HEK293 (cell line): ENCODE measurements at regions not wholly inside any gene's neighbourhood (a gene's known extent, or its start where the extent isn't known, plus 50 kb on each side); places are given as distances from the start of the nearest gene placed in this dataset.
"Not testable (repeated sequence)": the region's sequence is repeated elsewhere in the genome, so short reads cannot be mapped to it uniquely, and the experiment has no call there.

Experiments used
- CTCF ChIP-seq: fragments of 450-650 bp; formaldehyde crosslinking; IDR thresholded peaks from 2 replicates; pipeline ENCODE4 v1.5.1; 2016; ENCODE audit warnings: missing biosample characterization, missing genetic modification characterization
- KLF10 ChIP-seq: fragments of 450-650 bp; IDR thresholded peaks from 2 replicates; pipeline ENCODE4 v1.5.1; 2018; ENCODE audit warnings: missing biosample characterization, mild to moderate bottlenecking, missing genetic modification characterization
- REST ChIP-seq: fragments of 450-650 bp; formaldehyde crosslinking; IDR thresholded peaks from 2 replicates; pipeline ENCODE4 v1.5.1; 2016; ENCODE audit warnings: missing biosample characterization, missing genetic modification characterization
- ZNF132 ChIP-seq: fragments of 450-650 bp; formaldehyde crosslinking; IDR thresholded peaks from 2 replicates; pipeline ENCODE4 v1.5.1; 2017; ENCODE audit warnings: missing biosample characterization, missing genetic modification characterization, borderline replicate concordance
- ZNF239 ChIP-seq: fragments of 450-650 bp; formaldehyde crosslinking; IDR thresholded peaks from 2 replicates; pipeline ENCODE4 v1.5.1; 2016; ENCODE audit warnings: missing biosample characterization, missing genetic modification characterization
- ZNF274 ChIP-seq, 2 experiments: fragments of 200-500 bp in 1 of 2; fragments of 450-650 bp in 1 of 2; sonication (Bioruptor generic) in 1 of 2; formaldehyde crosslinking in 1 of 2; IDR thresholded peaks; 2 replicates each; pipeline versions ENCODE4 v1.5.1 to v1.6.1; 2014 to 2016; ENCODE audit warnings: borderline replicate concordance in 1 of 2, inconsistent platforms in 1 of 2, low read length in 1 of 2, missing biosample characterization in 1 of 2, missing genetic modification characterization in 1 of 2
- ZNF362 ChIP-seq: fragments of 450-650 bp; formaldehyde crosslinking; IDR thresholded peaks from 2 replicates; pipeline ENCODE4 v1.5.1; 2016; ENCODE audit warnings: missing biosample characterization, missing genetic modification characterization
- ZNF580 ChIP-seq: fragments of 450-650 bp; formaldehyde crosslinking; IDR thresholded peaks from 2 replicates; pipeline ENCODE4 v1.5.1; 2016; ENCODE audit warnings: missing biosample characterization, missing genetic modification characterization
- ZNF639 ChIP-seq: fragments of 450-650 bp; formaldehyde crosslinking; IDR thresholded peaks from 2 replicates; pipeline ENCODE4 v1.5.1; 2016; ENCODE audit warnings: missing biosample characterization, missing genetic modification characterization
- ZSCAN23 ChIP-seq: fragments of 450-650 bp; formaldehyde crosslinking; IDR thresholded peaks from 2 replicates; pipeline ENCODE4 v1.5.1; 2016; ENCODE audit warnings: missing biosample characterization, missing genetic modification characterization

- TF ChIP-seq CTCF (tag by site-specific recombination); KLF10 (tag by site-specific recombination); ZSCAN23 (tag by site-specific recombination); ZNF639; ZNF274 (IDR thresholded peaks at IDR 0.05; ENCODE audit: low read length); ZNF274 (tag by site-specific recombination; IDR thresholded peaks at IDR 0.05; ENCODE audit: borderline replicate concordance); REST (tag by site-specific recombination); ZNF132 (tag by site-specific recombination); ZNF239; ZNF362 (tag by site-specific recombination); ZNF580 (tag by site-specific recombination): not testable (repeated sequence)
Observed at GRCh38 chr11:95610185-95610584, 179.4 kb downstream of the FAM76B start.
